Hepatocyte (in vitro differentiated cells): ENCODE measurements at regions not wholly inside any gene's neighbourhood (a gene's known extent, or its start where the extent isn't known, plus 50 kb on each side); places are given as distances from the start of the nearest gene placed in this dataset.

Source experiments
- CTCF ChIP-seq: fragments of 200-600 bp; sonication (generic); IDR thresholded peaks from 2 replicates; pipeline ENCODE4 v1.5.1; 2016; ENCODE audit warnings: antibody characterized with exemption, mild to moderate bottlenecking; ENCODE audit not compliant: poor library complexity
- EZH2 ChIP-seq: fragments of 200-600 bp; sonication (generic); IDR thresholded peaks from 2 replicates; pipeline ENCODE4 v1.6.1; 2016; ENCODE audit warnings: antibody characterized with exemption, mild to moderate bottlenecking, borderline replicate concordance
- EZH2phosphoT487 ChIP-seq: fragments of 200-600 bp; sonication (generic); IDR thresholded peaks from one replicate; pipeline ENCODE4 v1.6.1; 2018; ENCODE audit warnings: antibody characterized with exemption, mild to moderate bottlenecking, low read depth, moderate library complexity; ENCODE audit not compliant: unreplicated experiment, severe bottlenecking

- TF ChIP-seq CTCF (peak; percentile 66), EZH2 (no peak), EZH2phosphoT487 (no peak)
These were observed 700.2 kb downstream of the IRX1 start for GRCh38 chr5:4295663-4296339.
